A172 (cell line): ENCODE measurements at regions not wholly inside any gene's neighbourhood (a gene's known extent, or its start where the extent isn't known, plus 50 kb on each side); places are given as distances from the start of the nearest gene placed in this dataset.

Experiments used
- DNase-seq: peaks from one replicate; pipeline ENCODE4 v3.0.0-alpha.2; 2015; ENCODE audit warnings: low spot score

DNA sequence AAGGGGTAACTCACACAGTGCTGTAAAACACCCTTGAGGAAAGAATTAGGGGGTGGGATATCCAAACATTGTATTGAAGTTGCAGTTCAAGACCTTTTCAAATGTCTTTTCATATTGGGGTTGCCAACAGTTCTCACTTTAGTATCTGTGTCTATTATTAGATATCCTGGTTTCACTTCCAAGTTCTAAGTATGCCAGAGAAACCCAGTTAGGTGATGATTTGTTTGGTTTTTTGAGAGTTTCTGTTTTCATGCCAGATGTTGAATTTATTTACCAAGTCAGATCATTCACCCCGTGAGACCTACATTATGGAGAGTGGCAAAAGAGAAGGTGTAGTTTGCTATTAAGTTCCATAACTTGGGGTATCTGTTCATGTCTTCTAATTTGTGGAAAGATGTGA, 64.5 kb downstream of the C9orf152 start:
- DNase-seq, result no peak

DNA sequence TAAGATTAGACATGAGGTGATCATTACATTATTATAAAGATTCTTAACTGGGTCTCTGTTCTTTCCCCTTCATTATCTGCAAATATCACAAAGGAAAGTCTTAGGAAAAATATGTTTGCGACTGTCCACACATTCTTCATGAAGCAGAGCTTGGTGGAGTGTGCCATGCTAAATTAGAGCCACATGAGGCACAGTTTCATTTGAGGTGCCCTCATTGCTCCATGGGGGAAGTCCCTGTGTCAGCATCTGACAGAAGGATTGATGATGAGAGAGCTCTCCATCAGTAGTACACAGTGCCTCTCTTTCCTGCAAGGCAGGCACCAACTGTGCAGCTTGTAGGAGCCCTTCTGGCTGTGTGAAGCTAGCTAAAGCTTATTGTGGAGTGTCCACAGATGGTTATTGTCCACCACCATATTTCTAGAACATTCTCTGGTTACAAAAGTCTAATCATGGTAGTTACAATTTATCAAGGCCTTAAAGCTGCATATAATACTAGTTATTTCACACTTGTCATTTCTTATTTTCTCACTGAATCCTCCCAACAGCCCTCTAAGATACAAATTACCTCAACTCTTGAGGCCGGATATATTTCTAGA, 63.9 kb downstream of the C9orf152 start:
- DNase-seq, result no peak

GRCh38 chr9:110146373-110146772, 61.6 kb downstream of the C9orf152 start:
- no peak for DNase-seq

DNA sequence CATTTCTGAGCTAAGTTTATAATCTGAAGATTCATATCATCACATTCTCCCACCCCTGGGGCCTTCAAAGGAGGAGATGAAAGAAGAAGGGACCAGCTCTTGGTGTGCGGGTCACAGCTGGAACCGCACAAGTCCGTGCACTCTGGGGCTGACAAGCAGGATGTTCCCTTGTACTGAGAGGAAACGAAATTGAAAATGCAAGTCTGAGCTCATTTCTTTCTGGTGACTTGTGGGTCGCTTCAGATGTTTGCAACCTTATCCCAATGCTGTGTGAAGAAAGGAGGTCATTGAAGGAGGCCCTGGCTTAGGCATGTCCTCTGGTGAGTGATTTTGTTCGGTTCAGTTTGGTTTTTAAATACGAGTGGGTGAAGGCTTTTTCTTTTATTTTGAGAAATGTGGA, 59.6 kb downstream of the C9orf152 start:
- no peak for DNase-seq

- no peak for DNase-seq
These were observed 59.1 kb downstream of the C9orf152 start for GRCh38 chr9:110148891-110149290.
